ENCODE measurements at regions not wholly inside any gene's neighbourhood (a gene's known extent, or its start where the extent isn't known, plus 50 kb on each side); places are given as distances from the start of the nearest gene placed in this dataset.

DNA sequence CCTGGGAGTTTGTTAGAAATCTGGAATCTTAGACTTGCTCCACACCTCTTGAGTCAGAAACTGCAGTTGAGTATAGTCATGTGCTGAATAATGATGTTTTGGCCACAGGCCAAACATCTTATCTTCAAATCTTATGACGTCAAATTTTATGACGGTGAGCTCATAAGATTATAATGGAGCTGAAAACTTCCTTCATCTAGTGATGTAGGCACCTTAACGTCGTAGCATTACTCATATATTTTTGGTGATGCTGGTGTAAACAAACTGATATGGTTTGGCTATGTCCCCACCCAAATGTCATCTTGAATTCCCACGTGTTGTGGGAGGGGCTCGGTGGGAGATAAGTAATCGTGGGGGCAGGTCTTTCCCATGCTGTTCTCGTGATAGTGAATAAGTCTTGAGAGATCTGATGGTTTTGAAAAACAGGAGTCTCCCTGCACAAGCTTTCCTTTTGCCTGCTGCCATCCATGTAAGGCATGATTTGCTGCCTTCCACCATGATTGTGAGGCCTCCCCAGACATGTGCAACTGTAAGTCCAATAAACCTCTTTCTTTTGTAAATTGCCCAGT, 268.0 kb upstream of the PROK2 start:
- no peak overlapping the region for H3K4me3 ChIP-seq
- TF ChIP-seq POLR2A (IDR thresholded peaks at IDR 0.05) = no peak
- TF ChIP-seq POLR2AphosphoS5 (IDR thresholded peaks at IDR 0.05; ENCODE audit: insufficient read depth in 1 of 2, low read depth in 1 of 2) = no peak
- TF ChIP-seq, protein P1, sequence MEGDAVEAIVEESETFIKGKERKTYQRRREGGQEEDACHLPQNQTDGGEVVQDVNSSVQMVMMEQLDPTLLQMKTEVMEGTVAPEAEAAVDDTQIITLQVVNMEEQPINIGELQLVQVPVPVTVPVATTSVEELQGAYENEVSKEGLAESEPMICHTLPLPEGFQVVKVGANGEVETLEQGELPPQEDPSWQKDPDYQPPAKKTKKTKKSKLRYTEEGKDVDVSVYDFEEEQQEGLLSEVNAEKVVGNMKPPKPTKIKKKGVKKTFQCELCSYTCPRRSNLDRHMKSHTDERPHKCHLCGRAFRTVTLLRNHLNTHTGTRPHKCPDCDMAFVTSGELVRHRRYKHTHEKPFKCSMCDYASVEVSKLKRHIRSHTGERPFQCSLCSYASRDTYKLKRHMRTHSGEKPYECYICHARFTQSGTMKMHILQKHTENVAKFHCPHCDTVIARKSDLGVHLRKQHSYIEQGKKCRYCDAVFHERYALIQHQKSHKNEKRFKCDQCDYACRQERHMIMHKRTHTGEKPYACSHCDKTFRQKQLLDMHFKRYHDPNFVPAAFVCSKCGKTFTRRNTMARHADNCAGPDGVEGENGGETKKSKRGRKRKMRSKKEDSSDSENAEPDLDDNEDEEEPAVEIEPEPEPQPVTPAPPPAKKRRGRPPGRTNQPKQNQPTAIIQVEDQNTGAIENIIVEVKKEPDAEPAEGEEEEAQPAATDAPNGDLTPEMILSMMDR (IDR thresholded peaks at IDR 0.05) = no peak
- H3K4me1 ChIP-seq = no peaks in the 10 kb centered on the region
- H3K9me3 ChIP-seq = no peaks in the 10 kb centered on the region
- H3K36me3 ChIP-seq = no peaks in the 10 kb centered on the region
- DNase-seq (ENCODE audit: extremely low spot score in 2 of 2) = no peak
- H3K27me3 ChIP-seq = no peaks in the 10 kb centered on the region
- H3K27ac ChIP-seq = no peak overlapping the region
- intact Hi-C loops (cut with DNase I) = no loop called here

DNA sequence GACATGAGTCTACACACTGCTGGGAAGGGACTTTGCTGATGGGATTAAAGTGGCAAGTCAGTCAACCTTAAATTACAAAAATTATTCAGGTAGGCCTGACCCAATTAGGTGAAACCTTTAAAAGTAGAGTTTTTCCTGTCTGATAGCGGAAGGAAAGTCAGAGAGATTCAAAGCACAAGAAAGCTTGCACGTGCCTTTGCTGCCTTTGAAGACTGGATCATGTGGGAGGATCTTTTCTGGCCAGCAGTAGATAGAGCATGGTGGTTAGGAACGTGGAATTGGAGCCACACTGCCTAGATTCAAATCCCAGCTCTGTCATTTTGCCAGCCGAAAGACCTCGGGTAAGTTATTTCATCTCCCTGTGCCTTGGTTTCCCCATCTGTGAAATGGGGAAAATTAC, 265.8 kb upstream of the PROK2 start:
- Histone ChIP-seq H3K36me3 (no peaks in the 10 kb centered on the region), H3K27ac (no peak overlapping the region), H3K27me3 (no peaks in the 10 kb centered on the region), H3K4me3 (no peak overlapping the region), H3K4me1 (no peaks in the 10 kb centered on the region), H3K9me3 (no peaks in the 10 kb centered on the region)
- intact Hi-C loops (cut with DNase I) = no loop called here
- DNase-seq (ENCODE audit: extremely low spot score in 2 of 2) = no peak
- no peak for TF ChIP-seq POLR2A (IDR thresholded peaks at IDR 0.05)
- TF ChIP-seq, protein P1 (IDR thresholded peaks at IDR 0.05) = no peak
- no peak for TF ChIP-seq POLR2AphosphoS5 (IDR thresholded peaks at IDR 0.05; ENCODE audit: insufficient read depth in 1 of 2, low read depth in 1 of 2)

DNA sequence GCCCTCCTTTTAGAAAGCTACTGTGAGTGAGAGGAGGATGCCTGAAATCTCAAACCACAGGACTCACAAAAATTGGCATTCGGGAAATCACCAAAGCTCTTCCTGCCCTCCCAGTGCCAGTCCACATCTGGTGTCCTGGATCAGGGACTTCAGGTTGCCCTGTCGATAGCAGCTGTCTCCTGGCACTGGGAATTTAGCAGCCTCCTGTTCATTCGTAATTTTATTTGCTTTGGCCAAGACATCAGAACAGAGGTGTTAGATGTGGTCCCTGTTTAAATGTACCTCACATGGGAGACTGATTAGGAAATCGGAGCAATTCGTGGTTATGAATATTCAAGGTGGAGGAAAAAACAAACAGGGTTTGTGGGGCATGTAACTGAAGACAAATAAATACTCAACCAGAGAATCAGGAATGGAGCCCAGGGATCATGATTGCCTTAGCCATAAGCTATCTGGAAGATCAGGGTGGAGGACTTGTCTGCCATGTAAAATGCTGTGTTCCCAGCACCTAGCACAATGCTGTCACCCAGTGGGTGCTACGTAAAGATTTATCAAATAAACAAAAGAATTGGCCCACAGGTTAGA, 265.2 kb upstream of the PROK2 start:
- intact Hi-C loops (cut with DNase I) = no loop called here

DNA sequence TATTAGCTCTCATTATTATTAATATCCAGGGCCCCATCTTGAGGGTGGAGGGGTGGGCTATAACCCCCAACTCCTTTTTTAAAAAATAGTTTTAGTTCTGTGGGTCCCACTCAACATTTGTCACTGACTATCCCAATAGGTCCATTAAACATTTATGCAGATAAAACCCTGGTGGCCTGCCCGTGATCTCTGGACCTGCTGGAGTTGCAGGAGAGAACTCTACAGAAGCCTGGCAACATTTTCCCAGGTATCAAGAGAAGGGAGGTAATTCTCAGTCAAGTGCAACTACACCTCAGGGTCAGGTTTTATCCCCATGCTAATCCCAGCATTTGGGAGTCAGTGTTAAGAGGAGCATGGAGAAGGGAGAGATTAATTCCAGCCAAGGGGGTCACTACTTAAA, 264.4 kb upstream of the PROK2 start:
- DNase-seq (ENCODE audit: extremely low spot score in 2 of 2) = no peak
- Histone ChIP-seq H3K27ac (no peak overlapping the region), H3K36me3 (no peaks in the 10 kb centered on the region), H3K27me3 (no peaks in the 10 kb centered on the region), H3K4me3 (no peak overlapping the region), H3K4me1 (no peaks in the 10 kb centered on the region), H3K9me3 (no peaks in the 10 kb centered on the region)
- TF ChIP-seq, protein P1 (IDR thresholded peaks at IDR 0.05) = no peak
- TF ChIP-seq POLR2A (IDR thresholded peaks at IDR 0.05) (no peak), POLR2AphosphoS5 (IDR thresholded peaks at IDR 0.05; ENCODE audit: insufficient read depth in 1 of 2, low read depth in 1 of 2) (no peak)
- intact Hi-C loops (cut with DNase I) = no loop called here

More for the DNA sequence above, 265.2 kb upstream of the PROK2 start:
- H3K9me3 ChIP-seq = no peaks in the 10 kb centered on the region
- H3K27me3 ChIP-seq = no peaks in the 10 kb centered on the region
- no peaks in the 10 kb centered on the region for H3K36me3 ChIP-seq
- DNase-seq (ENCODE audit: extremely low spot score in 2 of 2) = no peak
- H3K27ac ChIP-seq = no peak overlapping the region
- TF ChIP-seq POLR2AphosphoS5 (IDR thresholded peaks at IDR 0.05; ENCODE audit: insufficient read depth in 1 of 2, low read depth in 1 of 2) (no peak), POLR2A (IDR thresholded peaks at IDR 0.05) (no peak)
- TF ChIP-seq, protein P1 (IDR thresholded peaks at IDR 0.05) = no peak
- no peak overlapping the region for H3K4me3 ChIP-seq
- H3K4me1 ChIP-seq = no peaks in the 10 kb centered on the region

DNA sequence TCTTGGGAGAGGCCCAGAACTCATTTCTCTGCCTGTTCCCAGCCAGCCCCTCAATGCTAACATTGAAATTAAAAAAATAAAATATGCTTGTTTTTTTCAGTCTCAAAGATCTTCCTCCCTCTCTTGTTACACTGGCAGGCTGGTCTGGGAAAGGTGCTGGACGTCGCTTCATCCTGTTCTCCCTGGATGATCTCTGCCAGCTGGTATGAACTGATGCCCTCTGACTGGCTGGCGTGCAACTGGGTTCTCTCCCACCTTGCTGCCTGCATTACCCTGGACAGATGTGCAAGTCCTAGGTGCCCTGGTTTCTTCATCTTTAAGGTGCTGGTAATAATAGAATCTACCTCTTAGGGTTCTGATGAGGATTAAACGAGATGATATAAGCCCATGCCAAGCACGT, 263.9 kb upstream of the PROK2 start:
- TF ChIP-seq, protein P1 (IDR thresholded peaks at IDR 0.05) = no peak
- no peak for TF ChIP-seq POLR2AphosphoS5 (IDR thresholded peaks at IDR 0.05; ENCODE audit: insufficient read depth in 1 of 2, low read depth in 1 of 2)
- no peak for TF ChIP-seq POLR2A (IDR thresholded peaks at IDR 0.05)
- H3K36me3 ChIP-seq = no peaks in the 10 kb centered on the region
- no peak overlapping the region for H3K4me3 ChIP-seq
- no peak overlapping the region for H3K27ac ChIP-seq
- no peaks in the 10 kb centered on the region for H3K4me1 ChIP-seq
- intact Hi-C loops (cut with DNase I) = no loop called here
- no peak for DNase-seq (ENCODE audit: extremely low spot score in 2 of 2)
- no peaks in the 10 kb centered on the region for H3K27me3 ChIP-seq
- no peaks in the 10 kb centered on the region for H3K9me3 ChIP-seq

Data from vagina (tissue), 2 donors.